ENCODE measurements at regions not wholly inside any gene's neighbourhood (a gene's known extent, or its start where the extent isn't known, plus 50 kb on each side); places are given as distances from the start of the nearest gene placed in this dataset.

- TF ChIP-seq POLR2A (IDR thresholded peaks at IDR 0.05), result no peak
- TF ChIP-seq CTCF (IDR thresholded peaks at IDR 0.05), result no peak
- no peak for TF ChIP-seq POLR2AphosphoS5 (IDR thresholded peaks at IDR 0.05; ENCODE audit: insufficient read depth in 1 of 2, low read depth in 1 of 2)
Measured at GRCh38 chr21:27129215-27129614, 162.3 kb upstream of the ADAMTS5 start.

All from vagina (tissue), 2 donors.